Heart left ventricle (tissue), 13 donors: ENCODE measurements at regions not wholly inside any gene's neighbourhood (a gene's known extent, or its start where the extent isn't known, plus 50 kb on each side); places are given as distances from the start of the nearest gene placed in this dataset.

Source experiments
- POLR2A ChIP-seq, 2 donors: fragments of 450-650 bp; IDR thresholded peaks; one replicate each; pipeline ENCODE4 v1.6.1; 2017; ENCODE audit warnings: antibody characterized with exemption in 2 of 2, mild to moderate bottlenecking in 2 of 2, moderate library complexity in 2 of 2
- TF ChIP-seq, protein P1 (sequence below), 12 donors: fragments of 200-600 bp; sonication (generic) in 4 of 12; IDR thresholded peaks; one replicate each; pipeline versions ENCODE4 v1.5.0 to v1.8.0; 2018 to 2022; ENCODE audit warnings: antibody characterized with exemption in 12 of 12, mild to moderate bottlenecking in 5 of 12
- donor health status: ischemic (EF 13 %, LVEDD 7.1; RV severe dilation, severe dysfunction).
- donor health status: DM: no; HTN: yes; CAD: no.
- donor health status: DM: no; HTN: no; CAD: no.
- donor health status: ischemic (EF 25% LVEDD 6.9; RV normal size, moderate dysfunction).
- donor health status: ischemic (EF 25% LVEDD 5.7; RV mildly dilated, moderate dysfunction).
- donor health status: ischemic (EF 35%, LVEDD 5.7; RV mildly dilated, moderate dysfunction).
- donor health status: nonischemic (EF 11% LVEDD 7.7; RV severe dilation, severe dysfunction).
- donor health status: DM: yes; HTN: yes; CAD: no.
- donor health status: PGD.
- donor health status: ischemic (EF 29% LVEDD 5.4; RV normal size, mild dysfunction).
- donor health status: nonischemic (EF 23%, LVEDD 6.1; RV moderate dilation, normal function).

DNA sequence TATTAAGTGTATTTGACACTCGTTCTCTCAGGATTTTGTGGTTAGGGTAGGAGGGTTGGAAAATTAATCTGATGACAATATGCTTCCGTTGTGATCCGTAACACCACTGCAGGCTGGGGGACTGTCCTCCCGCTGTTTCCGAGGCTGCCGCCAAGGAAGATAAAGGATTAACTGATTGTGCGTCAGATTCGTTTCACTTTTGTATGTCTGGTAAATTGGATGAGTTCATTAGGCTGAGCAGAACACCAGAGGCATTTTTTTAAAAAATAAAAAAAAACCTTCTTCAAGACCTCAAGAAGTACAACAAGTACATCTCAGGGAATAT lies 486.7 kb upstream of the SALL1 start:
- TF ChIP-seq, protein P1, sequence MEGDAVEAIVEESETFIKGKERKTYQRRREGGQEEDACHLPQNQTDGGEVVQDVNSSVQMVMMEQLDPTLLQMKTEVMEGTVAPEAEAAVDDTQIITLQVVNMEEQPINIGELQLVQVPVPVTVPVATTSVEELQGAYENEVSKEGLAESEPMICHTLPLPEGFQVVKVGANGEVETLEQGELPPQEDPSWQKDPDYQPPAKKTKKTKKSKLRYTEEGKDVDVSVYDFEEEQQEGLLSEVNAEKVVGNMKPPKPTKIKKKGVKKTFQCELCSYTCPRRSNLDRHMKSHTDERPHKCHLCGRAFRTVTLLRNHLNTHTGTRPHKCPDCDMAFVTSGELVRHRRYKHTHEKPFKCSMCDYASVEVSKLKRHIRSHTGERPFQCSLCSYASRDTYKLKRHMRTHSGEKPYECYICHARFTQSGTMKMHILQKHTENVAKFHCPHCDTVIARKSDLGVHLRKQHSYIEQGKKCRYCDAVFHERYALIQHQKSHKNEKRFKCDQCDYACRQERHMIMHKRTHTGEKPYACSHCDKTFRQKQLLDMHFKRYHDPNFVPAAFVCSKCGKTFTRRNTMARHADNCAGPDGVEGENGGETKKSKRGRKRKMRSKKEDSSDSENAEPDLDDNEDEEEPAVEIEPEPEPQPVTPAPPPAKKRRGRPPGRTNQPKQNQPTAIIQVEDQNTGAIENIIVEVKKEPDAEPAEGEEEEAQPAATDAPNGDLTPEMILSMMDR (IDR thresholded peaks at IDR 0.05) = no peak
- TF ChIP-seq POLR2A (IDR thresholded peaks at IDR 0.05) = no peak
